Keratinocyte (primary cell): ENCODE measurements at regions not wholly inside any gene's neighbourhood (a gene's known extent, or its start where the extent isn't known, plus 50 kb on each side); places are given as distances from the start of the nearest gene placed in this dataset.

Source experiments
- DNase-seq: peaks from one replicate; pipeline ENCODE4 v3.0.0-alpha.2; 2011; ENCODE audit warnings: low read depth, missing footprints, low spot score
- FAIRE-seq: peaks from 2 replicates; lab custom pipeline; 2011; peaks lifted over from hg19 to GRCh38; lab: Jason Lieb, UNC
- H2AFZ ChIP-seq: 2 replicates; pipeline ENCODE4 v1.6.0; 2012; ENCODE audit warnings: low read length, control low read depth, inconsistent platforms; ENCODE audit not compliant: control insufficient read depth
- H3K27ac ChIP-seq: 2 replicates; pipeline ENCODE4 v1.5.1; 2011; ENCODE audit warnings: low read length; ENCODE audit not compliant: control insufficient read depth, insufficient read depth
- H3K27me3 ChIP-seq: 3 replicates; pipeline ENCODE4 v1.6.0; 2011; ENCODE audit warnings: low read length; ENCODE audit not compliant: control insufficient read depth, insufficient read depth; ENCODE audit errors: extremely low read depth
- H3K36me3 ChIP-seq, 2 experiments: 2 replicates in 1 of 2; 3 replicates in 1 of 2; pipeline ENCODE4 v1.5.1; 2011; ENCODE audit warnings: low read length in 2 of 2, mild to moderate bottlenecking in 1 of 2; ENCODE audit not compliant: control insufficient read depth in 2 of 2, insufficient read depth in 2 of 2; ENCODE audit errors: extremely low read depth in 1 of 2
- H3K4me1 ChIP-seq: 3 replicates; pipeline ENCODE4 v1.5.1; 2011; ENCODE audit warnings: low read length; ENCODE audit not compliant: control insufficient read depth, insufficient read depth; ENCODE audit errors: extremely low read depth
- H3K4me2 ChIP-seq: 3 replicates; pipeline ENCODE4 v1.6.0; 2011; ENCODE audit warnings: low read depth, low read length; ENCODE audit not compliant: control insufficient read depth, insufficient read depth; ENCODE audit errors: extremely low read depth
- H3K4me3 ChIP-seq, 3 experiments: fragments of 200-600 bp in 1 of 3; sonication (generic) in 1 of 3; 2 replicates in 2 of 3; 3 replicates in 1 of 3; pipeline ENCODE4 v1.5.1; 2011 to 2016; ENCODE audit warnings: low read length in 3 of 3, mild to moderate bottlenecking in 3 of 3, control low read depth in 2 of 3, inconsistent platforms in 1 of 3, low read depth in 1 of 3, mixed read lengths in 1 of 3, mixed run types in 1 of 3, moderate library complexity in 1 of 3; ENCODE audit not compliant: control insufficient read depth in 2 of 3, insufficient read depth in 2 of 3; ENCODE audit errors: extremely low read depth in 1 of 3
- H3K79me2 ChIP-seq: 2 replicates; pipeline ENCODE4 v1.6.0; 2012; ENCODE audit warnings: low read length; ENCODE audit not compliant: control insufficient read depth, insufficient read depth
- H3K9ac ChIP-seq: 3 replicates; pipeline ENCODE4 v1.6.0; 2011; ENCODE audit warnings: low read length; ENCODE audit not compliant: control insufficient read depth, insufficient read depth; ENCODE audit errors: extremely low read depth
- H3K9me1 ChIP-seq: 3 replicates; pipeline ENCODE4 v1.6.0; 2011; ENCODE audit warnings: low read length; ENCODE audit not compliant: control insufficient read depth, insufficient read depth; ENCODE audit errors: extremely low read depth
- H3K9me3 ChIP-seq: 2 replicates; pipeline ENCODE4 v1.5.1; 2012; ENCODE audit warnings: low read depth, low read length; ENCODE audit not compliant: control insufficient read depth
- H4K20me1 ChIP-seq: 3 replicates; pipeline ENCODE4 v1.6.0; 2011; ENCODE audit warnings: low read length; ENCODE audit not compliant: control insufficient read depth, insufficient read depth; ENCODE audit errors: extremely low read depth
- EZH2 ChIP-seq: IDR thresholded peaks from one replicate; pipeline ENCODE4 v1.6.1; 2012; ENCODE audit warnings: inconsistent platforms, mild to moderate bottlenecking, low read length, moderate library complexity
- dilution Hi-C: fragments of 300-500 bp; cut with MboI; formaldehyde crosslinking; loops from one replicate; pipeline ENCODE4 v1.7.0; 2020; ENCODE audit warnings: low sequenced_read_pairs; ENCODE audit not compliant: extremely low pct_ligation_motif_present
- TF ChIP-seq, protein P1 (sequence below), 3 experiments: IDR thresholded peaks in 1 of 3; conservative IDR thresholded peaks in 1 of 3; optimal IDR thresholded peaks in 1 of 3; 2 replicates in 2 of 3; 3 replicates in 1 of 3; pipeline versions ENCODE3 to v1.5.1; 2011; ENCODE audit warnings: low read length in 3 of 3, mild to moderate bottlenecking in 3 of 3, moderate library complexity in 2 of 3, control low read depth in 1 of 3, inconsistent platforms in 1 of 3; ENCODE audit not compliant: insufficient read depth in 2 of 3; ENCODE audit errors: extremely low read depth in 1 of 3

DNA sequence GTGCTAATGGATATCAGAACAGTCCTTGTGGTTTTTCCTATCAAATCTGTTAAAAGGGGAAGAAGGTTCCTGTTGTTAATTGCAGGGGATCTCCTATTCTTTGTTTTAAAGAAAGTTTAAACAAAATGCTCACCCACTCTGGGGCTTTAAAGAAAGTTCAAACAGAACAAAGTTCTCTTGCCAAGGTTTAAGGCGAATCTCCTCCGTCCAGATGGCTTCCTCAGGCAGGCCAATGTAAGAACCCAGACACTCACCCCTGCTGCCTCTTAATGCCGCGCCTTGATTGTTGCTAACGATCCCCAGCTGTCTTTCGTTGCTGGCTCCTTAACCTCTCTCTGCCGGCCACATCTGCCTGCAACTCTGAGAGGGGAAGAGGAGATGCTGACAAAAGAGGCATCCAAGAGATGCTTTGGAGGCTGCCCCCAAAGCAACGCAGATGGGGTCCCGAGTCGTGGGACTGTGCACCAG lies 235.0 kb upstream of the PRDM1 start:
- H3K79me2 ChIP-seq = no peaks in the 10 kb centered on the region
- DNase-seq (no peak), FAIRE-seq (no peak)
- no peaks in the 10 kb centered on the region for H3K27me3 ChIP-seq
- H3K9me3 ChIP-seq = no peaks in the 10 kb centered on the region
- no peak overlapping the region for H3K27ac ChIP-seq
- H2AFZ ChIP-seq = no peak overlapping the region
- H3K4me1 ChIP-seq = no peaks in the 10 kb centered on the region
- H3K4me2 ChIP-seq = no peak overlapping the region
- no peak for TF ChIP-seq EZH2
- TF ChIP-seq, protein P1, sequence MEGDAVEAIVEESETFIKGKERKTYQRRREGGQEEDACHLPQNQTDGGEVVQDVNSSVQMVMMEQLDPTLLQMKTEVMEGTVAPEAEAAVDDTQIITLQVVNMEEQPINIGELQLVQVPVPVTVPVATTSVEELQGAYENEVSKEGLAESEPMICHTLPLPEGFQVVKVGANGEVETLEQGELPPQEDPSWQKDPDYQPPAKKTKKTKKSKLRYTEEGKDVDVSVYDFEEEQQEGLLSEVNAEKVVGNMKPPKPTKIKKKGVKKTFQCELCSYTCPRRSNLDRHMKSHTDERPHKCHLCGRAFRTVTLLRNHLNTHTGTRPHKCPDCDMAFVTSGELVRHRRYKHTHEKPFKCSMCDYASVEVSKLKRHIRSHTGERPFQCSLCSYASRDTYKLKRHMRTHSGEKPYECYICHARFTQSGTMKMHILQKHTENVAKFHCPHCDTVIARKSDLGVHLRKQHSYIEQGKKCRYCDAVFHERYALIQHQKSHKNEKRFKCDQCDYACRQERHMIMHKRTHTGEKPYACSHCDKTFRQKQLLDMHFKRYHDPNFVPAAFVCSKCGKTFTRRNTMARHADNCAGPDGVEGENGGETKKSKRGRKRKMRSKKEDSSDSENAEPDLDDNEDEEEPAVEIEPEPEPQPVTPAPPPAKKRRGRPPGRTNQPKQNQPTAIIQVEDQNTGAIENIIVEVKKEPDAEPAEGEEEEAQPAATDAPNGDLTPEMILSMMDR (optimal IDR thresholded peaks at IDR 0.05 in 1 of 3, IDR thresholded peaks at IDR 0.05 in 1 of 3, conservative IDR thresholded peaks at IDR 0.05 in 1 of 3; ENCODE audit: extremely low read depth in 1 of 3, insufficient read depth in 2 of 3, low read length in 3 of 3) = no peak
- H3K36me3 ChIP-seq = no peaks in the 10 kb centered on the region
- no peaks in the 10 kb centered on the region for H3K9me1 ChIP-seq
- H4K20me1 ChIP-seq = no peaks in the 10 kb centered on the region
- H3K9ac ChIP-seq = no peak overlapping the region
- H3K4me3 ChIP-seq = no peak overlapping the region
- dilution Hi-C loops = no loop called here

DNA sequence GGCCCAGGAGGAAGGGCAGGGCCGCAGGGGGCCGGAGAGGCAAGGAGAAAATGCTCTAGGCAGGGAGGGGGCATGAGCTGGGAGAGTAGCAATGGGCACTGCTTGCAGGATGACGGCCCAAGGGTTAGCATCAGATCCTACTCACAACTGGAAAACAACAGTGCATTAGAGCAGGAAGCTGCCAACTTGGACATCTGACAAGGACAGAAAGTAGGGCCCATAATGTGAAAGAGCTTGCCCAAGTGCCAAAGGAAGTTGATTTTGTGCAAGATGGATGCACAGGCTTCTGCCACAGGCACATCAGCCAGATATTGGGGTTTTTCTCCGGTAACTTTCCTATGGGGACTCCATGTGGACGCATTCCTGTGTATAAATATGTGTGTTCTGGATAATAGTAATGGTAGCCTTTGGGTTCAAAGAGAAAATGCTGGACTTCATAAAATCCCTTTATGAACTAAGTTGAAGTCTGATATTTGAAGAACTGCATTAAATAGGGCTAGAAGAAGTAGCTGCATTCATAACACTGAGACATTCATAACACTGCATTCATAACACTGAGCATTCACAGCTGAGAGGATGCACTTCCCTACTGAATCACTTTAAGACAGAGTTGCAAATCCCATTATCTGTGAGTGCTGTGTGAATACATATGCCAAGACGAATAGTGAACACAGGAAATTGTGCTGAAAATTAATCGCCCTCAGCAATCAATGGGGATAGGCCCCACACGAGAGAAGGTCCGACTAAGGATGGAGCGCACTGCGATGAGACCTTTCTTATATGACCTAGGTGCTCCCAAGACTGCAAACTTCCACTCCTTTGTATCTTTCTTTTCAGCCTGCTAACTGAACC lies 235.6 kb upstream of the PRDM1 start:
- H3K9ac ChIP-seq = no peak overlapping the region
- H3K4me3 ChIP-seq = no peak overlapping the region
- FAIRE-seq (no peak), DNase-seq (no peak)
- H3K9me1 ChIP-seq = no peaks in the 10 kb centered on the region
- H3K4me1 ChIP-seq = no peaks in the 10 kb centered on the region
- H3K79me2 ChIP-seq = no peaks in the 10 kb centered on the region
- H3K4me2 ChIP-seq = no peak overlapping the region
- dilution Hi-C loops = no loop called here
- no peaks in the 10 kb centered on the region for H3K27me3 ChIP-seq
- no peak overlapping the region for H2AFZ ChIP-seq
- no peak overlapping the region for H3K27ac ChIP-seq
- no peaks in the 10 kb centered on the region for H3K36me3 ChIP-seq
- no peaks in the 10 kb centered on the region for H3K9me3 ChIP-seq
- H4K20me1 ChIP-seq = no peaks in the 10 kb centered on the region
- no peak for TF ChIP-seq EZH2
- TF ChIP-seq, protein P1 (optimal IDR thresholded peaks at IDR 0.05 in 1 of 3, IDR thresholded peaks at IDR 0.05 in 1 of 3, conservative IDR thresholded peaks at IDR 0.05 in 1 of 3; ENCODE audit: extremely low read depth in 1 of 3, insufficient read depth in 2 of 3, low read length in 3 of 3) = no peak
